Activated CD4-positive, alpha-beta T cell treated with anti-CD3 and anti-CD28 coated beads, Interleukin-2, amount 50 U/mL, for 4 hours (primary cell): ENCODE measurements at regions not wholly inside any gene's neighbourhood (a gene's known extent, or its start where the extent isn't known, plus 50 kb on each side); places are given as distances from the start of the nearest gene placed in this dataset.
"Not testable (repeated sequence)": the region's sequence is repeated elsewhere in the genome, so short reads cannot be mapped to it uniquely, and the experiment has no call there.

ENCODE experiments used
- DNase-seq, 2 experiments: peaks; one replicate each; pipeline ENCODE4 v3.0.0-alpha.2; 2020

DNA sequence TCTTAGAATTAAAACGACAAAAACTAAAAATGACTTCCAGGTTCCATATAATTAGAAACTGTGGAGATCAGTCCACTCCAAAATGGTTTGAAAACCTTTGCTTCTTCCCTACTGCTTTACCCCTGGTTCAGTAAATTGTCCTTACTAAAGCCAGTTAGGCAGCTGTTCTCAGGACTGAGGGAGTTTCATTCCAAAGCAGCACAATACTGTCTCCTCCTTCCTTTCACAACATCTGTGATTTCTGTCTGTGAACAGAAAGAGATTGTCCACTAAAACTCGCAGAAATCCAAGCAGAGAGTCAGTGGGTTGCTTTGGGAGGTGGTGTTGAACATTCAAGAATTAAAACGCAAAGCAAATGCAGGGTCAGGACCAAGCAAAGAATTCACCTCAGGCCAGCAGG is 740.8 kb upstream of the ZNF608 start:
- DNase-seq: no peak

DNA sequence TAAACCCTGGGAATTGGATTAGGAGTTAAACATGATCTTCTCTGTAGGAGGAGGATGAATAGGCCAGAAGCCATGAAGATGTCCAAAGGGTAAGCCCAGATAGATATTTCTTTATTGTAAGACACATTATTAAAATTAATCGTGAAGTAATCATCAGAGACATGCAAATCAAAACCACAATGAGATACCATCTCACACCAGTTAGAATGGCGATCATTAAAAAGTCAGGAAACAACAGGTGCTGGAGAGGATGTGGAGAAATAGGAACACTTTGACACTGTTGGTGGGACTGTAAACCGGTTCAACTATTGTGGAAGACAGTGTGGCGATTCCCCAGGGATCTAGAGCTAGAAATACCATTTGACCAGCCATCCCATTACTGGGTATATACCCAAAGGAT is 741.2 kb upstream of the ZNF608 start:
- not testable (repeated sequence) for DNase-seq

DNA sequence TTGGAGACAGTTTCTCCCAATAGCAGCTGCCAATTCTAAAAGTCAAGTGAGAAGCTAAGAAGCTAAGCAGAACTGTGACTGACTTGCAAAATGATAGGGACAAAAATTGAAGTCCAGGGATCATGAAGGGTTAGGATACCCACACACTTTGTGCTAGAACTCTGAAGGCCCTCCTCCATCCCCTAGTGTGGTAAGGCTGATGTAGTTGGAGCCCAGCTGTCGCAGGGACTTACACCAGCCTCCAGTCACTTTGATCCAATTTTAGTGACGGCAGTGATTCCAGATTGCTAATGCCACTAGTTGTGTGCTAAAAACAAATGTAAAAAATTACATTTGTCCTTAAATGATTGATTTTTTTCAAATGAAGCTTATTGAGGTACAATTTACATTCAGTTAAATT is 742.7 kb upstream of the ZNF608 start:
- no peak for DNase-seq

DNA sequence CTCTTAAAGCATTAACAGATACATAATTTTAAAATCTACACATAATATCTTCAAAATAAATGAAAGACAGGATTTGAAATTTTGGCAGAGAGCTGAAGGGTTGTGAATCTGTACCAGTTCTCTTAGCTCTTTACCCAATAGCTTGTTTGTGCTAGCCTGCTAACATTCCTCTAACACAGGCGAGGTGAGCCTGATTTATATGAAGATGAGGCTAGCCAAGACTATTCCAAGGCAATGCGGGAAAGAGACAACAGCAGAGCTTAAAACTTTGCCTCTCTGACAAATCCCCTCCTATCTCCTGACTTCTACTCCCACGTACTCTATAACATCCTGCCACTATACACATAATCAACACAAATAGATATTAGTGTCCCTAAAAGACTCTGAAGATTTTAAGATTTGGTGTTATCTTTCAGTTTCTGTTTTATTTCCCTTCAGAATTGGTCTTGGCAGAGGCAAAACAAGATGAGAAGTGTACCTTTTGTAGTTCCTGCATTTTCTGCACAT is 745.6 kb upstream of the ZNF608 start:
- no peak for DNase-seq

DNA sequence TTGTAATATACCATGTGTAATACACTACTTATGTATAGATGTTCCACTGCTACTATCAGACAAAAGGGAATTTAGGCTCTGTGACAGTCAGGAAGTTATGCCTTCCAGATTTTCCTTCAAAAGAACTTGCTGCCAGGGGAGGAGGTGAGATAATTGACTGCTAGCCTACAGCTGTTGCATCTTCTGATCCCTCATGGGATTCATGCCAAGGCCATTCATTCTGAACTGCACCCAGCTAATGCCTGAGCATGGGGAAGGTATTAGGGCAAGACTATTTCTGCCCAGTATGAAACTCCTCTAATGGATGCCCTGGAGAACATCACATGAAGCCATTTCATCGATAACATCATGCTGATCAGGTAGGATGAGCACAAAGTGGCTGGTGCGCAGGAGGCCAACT is 746.5 kb upstream of the ZNF608 start:
- no peak for DNase-seq

DNA sequence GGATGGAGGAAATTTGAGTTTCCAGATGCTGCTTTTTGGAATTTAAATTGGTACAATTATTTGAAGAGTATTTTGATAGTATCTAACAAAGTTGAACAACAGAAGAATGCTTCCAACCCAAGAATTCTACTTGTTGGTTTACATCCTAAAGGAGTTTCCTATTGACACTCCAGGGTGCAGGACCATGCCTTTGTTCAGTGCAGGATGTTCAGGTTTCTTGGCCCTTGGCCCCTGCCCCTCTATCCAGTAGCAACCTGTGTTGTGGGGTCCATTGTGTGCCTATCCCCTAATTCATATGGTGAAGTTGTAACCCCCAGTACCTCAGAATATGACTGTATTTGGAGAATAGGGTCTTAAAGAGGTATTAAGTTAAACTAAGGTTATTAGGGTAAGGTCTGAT is 750.0 kb upstream of the ZNF608 start:
- no peak for DNase-seq

DNA sequence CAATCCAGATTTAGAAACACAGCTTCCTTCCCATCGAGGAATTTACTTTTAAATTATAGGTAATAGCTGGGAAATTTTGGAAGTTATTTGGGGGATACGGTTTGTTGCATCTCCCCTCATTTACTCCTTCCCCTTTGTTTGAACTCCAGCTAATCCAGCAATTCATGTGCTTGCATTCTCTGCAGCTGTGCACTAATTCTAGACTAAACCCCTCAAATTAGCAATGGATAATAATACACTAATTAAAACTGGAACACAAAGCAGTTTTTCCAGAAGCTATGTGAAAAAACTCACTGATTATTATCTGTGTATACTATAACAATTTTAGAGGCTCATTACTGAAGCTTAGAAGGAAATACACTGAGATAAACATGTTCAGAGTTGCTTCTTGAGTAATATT is 751.2 kb upstream of the ZNF608 start:
- DNase-seq: no peak

DNA sequence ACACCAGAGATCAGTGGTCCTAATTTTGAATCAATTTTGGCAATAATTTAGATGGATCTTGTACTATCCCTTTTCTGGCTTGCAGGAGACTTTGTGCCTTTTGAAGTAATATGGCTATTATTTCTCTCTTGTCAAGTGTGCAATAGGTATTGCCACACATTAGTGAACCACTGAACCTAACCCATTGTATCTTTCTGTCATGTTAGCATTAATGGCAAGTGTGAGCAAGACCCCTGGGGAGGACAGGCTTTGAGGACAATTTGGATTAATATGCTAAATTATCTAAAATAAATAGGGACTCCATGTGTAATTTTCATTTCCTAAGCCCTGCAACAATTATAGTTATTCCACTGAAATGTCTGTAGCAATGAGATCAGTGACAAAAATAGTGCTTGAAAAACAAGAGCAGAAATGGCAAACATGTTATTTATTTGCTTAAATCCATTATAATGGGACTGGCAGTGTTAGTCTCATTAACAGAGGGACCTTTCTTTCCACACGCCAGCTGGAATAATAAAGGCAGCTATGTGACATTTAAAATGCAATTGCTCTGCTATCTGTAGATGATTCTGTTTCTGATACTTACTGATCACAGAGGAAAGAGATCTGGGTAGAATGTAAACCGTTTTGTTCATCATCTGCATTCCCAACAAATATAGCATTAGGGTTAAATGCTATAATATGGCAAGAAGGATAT is 753.3 kb upstream of the ZNF608 start:
- no peak for DNase-seq

DNA sequence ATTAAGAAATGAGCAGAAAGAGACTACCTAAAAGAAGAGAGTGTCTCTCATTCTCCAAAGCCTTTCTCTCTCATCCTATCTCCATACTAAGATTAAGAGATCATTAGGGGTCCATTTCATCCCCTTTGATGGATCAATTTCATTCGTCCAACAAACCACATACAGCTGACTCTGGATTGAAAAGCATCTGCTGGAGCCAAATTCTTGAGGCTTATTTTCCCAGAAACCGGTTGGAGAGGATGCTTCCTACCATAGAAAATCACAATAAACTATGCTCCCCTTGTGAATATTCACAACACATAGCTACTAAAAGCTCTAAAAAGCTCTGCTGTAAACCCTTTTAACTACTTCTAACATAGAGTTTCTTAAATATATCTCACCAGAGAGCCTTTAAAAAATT is 755.0 kb upstream of the ZNF608 start:
- no peak for DNase-seq

DNA sequence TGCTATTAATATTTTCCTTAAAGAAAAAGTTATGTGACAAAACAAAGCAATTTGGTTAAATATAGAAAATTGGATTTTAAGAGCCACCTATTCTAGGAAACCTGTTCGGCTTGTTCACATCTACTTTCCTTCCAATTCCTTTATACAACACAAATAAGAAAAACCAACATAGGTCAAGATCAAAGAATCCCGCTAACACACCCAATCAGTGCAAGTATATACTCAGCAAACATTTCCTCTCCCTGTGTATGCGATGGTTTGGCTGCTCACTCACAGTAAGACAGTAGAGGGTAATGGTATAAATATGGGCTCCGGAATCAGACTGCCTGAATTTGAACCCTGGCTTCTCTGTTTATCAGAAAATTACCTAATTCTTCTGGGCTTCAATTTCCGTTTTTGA is 757.5 kb upstream of the ZNF608 start:
- no peak for DNase-seq

DNA sequence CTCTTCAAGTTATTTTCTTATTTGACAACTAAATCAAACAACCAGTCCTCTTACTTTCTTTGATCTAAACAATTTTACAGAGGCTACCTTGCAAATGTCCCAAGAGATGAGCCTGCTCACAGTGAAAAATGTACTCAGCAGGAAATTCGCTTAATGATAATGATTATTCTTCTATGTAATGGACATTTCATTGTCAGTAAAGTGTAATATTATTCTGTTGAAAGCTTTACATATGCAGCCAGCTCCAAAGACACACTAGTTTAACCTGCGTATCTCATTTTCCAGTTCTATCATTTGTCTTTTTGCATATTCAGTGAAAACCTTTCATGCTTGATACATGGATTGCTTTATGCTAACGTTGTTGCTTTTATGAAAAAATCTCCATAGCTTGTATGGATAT is 758.7 kb upstream of the ZNF608 start:
- no peak for DNase-seq

DNA sequence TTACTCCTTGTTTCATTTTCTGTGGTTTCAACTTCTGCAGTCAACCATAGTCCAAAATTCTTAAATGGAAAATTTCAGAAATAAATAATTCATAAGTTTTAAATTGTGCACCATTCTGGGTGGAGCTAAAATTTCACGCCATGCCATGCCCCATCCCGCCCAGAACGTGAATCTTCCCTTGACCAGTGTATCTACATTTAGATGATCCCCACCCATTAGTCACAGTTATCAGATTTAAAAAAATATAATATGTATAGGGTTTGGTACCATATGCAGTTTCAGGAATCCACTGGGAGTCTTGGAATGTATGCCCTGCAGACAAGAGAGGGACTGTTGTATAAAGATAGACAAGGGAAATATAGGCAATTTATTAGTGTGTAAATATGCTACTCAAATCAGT is 759.7 kb upstream of the ZNF608 start:
- DNase-seq: no peak

DNA sequence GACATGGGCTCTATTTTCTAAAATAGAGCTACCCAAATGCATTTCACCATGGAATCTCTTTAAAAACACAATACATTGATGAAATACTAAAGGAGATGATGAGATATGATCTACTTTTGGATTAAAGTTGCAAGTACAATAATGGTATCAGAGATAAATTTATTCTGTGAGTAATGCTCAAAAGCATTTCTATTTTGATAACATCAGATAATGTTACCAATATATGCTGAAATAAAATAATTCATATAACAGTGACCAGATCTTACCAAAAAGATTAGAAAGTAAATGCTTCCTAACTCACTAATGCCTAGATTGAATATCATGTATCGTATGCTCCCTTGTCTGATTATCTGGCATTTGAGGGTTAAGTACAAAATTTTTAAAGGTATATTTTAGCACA is 761.8 kb upstream of the ZNF608 start:
- no peak for DNase-seq

DNA sequence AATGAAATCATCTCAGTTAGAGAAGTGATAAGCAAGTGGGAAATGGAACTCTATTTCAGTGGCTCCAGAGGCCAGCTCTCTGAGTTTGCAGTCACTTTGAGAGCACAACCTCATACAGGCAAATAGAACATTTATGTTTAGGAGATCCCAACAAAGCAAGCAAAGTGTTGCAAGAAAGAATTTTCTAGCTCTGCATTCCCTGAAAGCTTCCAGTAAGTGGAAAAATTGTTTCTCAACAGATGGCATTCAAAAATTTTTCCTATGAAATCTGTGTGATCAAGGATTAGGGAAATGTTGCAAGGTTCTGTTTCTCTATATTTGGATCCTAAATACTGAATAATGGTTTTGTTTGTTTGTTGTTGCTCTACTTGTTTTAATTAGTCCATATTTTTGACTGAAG is 764.2 kb upstream of the ZNF608 start:
- no peak for DNase-seq

DNA sequence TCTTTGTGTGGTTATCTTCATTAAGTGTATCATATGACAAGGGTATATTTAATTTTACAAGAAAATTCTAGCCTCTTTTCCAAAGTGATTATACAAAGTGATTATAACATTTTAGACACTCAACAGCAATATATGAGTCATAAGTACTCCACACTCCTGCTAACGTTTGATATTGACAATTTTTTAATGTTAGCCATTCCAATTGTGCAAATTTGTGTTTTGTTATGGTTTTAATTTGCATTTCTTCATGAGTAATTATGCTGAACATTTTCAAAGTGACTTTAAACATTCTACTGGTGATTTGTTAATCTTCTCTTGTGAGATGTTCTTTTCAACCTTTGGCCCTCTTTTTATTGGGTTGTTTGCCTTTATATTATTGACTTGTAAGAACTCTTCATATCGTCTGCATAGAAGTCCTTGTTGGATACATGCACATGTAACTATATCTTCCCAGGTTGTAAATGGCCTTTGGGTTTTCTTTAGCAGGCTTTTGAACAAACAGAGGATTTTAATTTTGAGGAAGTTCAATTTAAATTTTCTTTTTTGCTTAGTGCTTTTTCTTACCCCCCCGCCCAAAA is 771.6 kb upstream of the ZNF608 start:
- no peak for DNase-seq

DNA sequence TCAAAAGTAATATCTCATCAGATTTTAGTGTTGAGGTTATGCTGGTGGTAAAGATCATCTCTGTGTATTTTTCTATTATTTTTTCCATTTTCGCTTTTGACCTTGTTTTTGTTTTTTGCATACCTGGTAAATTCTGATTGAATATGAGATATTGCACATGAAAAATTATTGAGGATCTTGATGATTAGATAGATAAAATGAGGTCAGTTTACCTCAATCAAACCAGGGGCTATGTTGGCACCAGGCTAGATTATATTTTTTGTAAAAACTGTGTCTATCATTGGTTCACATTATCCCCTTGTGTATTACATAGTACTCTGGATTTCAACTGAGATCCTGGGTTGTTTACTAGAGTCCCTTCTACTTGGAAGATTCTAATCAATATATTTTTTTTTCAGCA is 774.9 kb upstream of the ZNF608 start:
- no peak for DNase-seq

DNA sequence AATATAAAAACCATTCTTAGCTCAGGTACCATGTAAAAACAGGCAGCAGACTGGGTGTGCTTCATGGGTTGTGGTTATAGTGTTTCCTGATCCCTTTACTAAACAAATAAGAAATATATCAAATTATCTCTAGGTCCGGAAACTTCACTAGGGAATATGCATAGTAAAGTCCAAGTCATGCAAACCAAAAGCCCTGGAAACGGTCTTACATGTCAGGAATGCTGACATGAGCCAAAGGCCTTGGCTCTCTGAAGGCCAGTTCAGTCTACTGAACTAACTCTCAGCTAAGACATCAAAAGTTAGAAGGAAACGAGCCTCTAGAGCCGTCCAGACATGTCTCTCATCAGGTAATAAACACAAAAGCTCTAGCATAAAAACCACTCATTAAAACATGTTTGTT is 778.9 kb upstream of the ZNF608 start:
- DNase-seq: no peak

DNA sequence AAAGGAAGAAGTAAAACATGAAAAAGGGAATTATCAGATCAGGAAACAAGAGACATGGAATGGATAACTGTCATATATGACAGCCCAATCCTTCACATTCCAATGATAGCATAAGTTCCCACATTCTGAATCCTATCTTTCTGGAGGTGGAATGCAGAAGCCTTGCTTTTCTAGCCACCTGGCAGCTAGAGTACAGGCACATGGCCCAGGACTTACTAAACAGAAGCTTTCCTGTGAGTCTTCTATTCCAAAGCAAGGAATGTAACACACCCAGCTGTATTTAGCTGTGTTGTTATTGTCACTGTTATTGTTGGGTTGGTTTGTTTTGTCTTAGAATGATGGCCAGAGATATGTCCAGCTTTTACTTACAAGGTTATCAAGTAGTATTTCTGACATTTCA is 780.5 kb upstream of the ZNF608 start:
- DNase-seq: no peak

DNA sequence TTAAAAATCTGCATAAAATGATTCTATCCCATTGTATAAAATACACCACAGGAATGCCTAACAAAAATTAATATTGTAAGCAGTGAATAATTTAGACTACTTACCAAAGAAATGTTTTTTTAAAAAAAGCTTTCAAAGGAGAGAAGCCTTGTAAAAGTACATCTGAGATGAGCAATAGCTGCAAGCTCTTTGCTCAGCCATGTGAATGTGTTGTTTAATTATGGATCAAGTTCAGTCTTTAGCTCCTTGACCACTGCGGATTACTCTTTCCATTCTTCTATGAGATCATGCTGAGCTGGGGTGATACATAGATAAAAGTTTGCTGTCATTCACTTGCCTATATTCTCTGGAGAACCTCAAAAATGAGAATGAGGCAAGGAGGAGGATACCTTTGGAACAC is 782.4 kb upstream of the ZNF608 start:
- DNase-seq: no peak

DNA sequence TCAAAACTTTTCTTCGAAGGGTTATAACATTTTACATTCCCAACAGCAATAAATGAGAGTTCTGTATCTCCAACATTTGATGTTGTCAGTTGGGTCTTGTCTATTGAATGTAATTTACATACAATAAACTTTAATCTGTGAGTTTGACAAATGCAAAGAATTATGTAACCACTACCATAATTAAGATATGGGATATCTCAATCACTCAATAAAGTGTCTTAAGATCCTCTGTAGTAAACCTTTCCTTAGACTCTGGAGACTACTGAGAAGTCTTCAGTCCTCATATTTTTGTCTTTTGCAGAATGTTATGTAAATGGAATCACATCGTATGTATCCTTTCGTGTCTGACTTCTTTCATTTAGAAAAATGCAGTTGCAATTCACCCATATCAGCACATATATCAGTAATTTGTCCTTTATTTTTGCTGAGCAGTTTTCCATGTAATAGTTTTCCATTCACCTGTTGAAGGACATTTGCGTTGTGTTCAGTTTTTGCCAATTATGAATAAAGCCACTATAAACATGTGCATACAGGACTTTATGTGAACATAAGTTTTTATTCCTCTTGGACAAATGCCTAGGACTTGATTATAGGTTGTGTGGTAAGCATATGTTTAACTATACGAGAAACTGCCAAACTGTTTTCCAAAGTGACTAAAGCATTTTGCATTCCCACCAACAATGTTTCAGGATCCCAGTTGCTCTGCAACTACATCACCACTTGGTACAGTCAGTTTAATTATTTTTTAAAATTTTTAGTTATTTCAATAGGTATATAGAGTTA is 784.6 kb upstream of the ZNF608 start:
- DNase-seq: no peak

DNA sequence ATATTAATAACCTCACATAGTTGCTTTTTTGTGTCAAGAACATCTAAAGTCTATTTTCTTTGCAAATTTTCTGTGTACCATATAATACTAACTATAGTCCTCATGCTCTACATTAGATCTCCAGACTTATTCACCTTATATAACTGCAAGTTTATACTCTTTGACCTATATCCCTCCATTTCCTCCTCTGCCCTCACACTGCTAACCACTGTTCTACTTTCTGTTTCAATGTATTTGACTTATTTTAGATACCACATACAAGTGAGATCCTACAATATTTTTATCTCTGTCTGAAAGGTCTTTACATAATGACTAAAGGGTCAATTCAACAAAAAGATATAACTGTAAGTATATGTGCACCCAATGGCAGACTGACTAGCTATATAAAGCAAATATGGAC is 789.7 kb upstream of the ZNF608 start:
- DNase-seq: no peak

DNA sequence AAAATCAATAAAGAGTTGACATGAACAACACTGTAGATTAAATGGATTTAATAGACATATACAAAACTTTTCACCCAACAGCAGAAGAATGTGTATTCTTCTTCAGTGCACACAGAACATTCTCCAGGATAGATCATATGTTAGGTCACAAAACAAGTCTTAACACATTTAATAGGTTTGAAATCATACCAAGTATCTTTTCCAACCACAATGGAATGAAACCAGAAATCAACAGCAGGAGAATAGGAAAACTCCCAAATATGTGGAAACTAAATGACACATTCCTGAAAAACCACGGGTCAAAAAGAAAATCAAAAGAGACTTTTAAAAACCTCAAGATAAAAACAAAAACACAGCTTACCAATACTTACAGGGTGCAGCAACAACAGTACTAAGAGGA is 790.1 kb upstream of the ZNF608 start:
- DNase-seq: no peak

DNA sequence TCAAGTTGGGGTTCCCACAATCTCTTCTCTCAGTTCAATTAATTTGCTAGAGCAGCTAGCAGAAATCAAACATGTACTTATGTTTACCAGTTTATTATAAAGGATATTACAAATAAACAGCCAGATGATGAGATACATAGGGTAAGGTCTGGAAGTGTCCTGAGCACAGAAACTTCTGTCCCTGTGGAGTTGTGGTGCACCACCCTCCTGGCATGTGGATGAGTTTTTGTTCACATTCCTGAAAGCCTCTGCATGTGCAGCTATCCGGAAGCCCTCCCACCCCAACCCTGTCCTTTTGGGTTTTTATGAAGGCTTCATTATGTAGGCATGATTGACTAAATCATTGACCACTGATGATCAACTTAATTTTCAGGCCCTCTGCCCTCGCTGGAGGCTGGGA is 791.2 kb upstream of the ZNF608 start:
- DNase-seq: no peak

DNA sequence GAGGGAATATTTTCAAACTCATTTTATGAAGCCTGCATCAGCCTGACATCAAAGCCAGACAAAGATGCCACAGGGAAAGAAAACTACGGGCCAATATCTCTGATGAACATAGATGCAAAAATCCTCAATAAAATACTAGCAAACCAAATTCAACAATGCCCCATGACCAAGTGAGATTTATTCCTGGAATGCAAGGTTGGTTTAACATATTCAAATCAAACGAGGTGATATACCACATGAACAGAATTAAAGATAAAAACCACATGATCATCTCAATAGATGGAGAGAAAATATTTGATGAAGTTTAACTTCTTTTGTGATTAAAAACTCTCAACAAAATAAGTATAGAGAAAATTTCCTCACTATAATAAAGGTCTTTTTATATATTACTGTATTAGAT is 792.0 kb upstream of the ZNF608 start:
- DNase-seq: no peak
